Keratinocyte (primary cell): ENCODE measurements at regions not wholly inside any gene's neighbourhood (a gene's known extent, or its start where the extent isn't known, plus 50 kb on each side); places are given as distances from the start of the nearest gene placed in this dataset.

ENCODE experiments used
- CTCF ChIP-seq, 3 experiments: IDR thresholded peaks in 1 of 3; conservative IDR thresholded peaks in 1 of 3; optimal IDR thresholded peaks in 1 of 3; 2 replicates in 2 of 3; 3 replicates in 1 of 3; pipeline versions ENCODE3 to v1.5.1; 2011; ENCODE audit warnings: low read length in 3 of 3, mild to moderate bottlenecking in 3 of 3, moderate library complexity in 2 of 3, control low read depth in 1 of 3, inconsistent platforms in 1 of 3; ENCODE audit not compliant: insufficient read depth in 2 of 3; ENCODE audit errors: extremely low read depth in 1 of 3
- EZH2 ChIP-seq: IDR thresholded peaks from one replicate; pipeline ENCODE4 v1.6.1; 2012; ENCODE audit warnings: inconsistent platforms, mild to moderate bottlenecking, low read length, moderate library complexity

GRCh38 chr17:22492331-22492730 lies 800.0 kb downstream of the KCNJ18 start:
- no peak for TF ChIP-seq EZH2
- no peak for TF ChIP-seq CTCF (optimal IDR thresholded peaks at IDR 0.05 in 1 of 3, IDR thresholded peaks at IDR 0.05 in 1 of 3, conservative IDR thresholded peaks at IDR 0.05 in 1 of 3; ENCODE audit: extremely low read depth in 1 of 3, insufficient read depth in 2 of 3, low read length in 3 of 3)
